Prostate gland (tissue), 2 donors: ENCODE measurements at regions not wholly inside any gene's neighbourhood (a gene's known extent, or its start where the extent isn't known, plus 50 kb on each side); places are given as distances from the start of the nearest gene placed in this dataset.

Experiments
- POLR2A ChIP-seq: fragments of 450-650 bp; IDR thresholded peaks from one replicate; pipeline ENCODE4 v1.6.1; 2016; ENCODE audit warnings: antibody characterized with exemption, mild to moderate bottlenecking
- TF ChIP-seq, protein P1 (sequence below), 4 experiments: fragments of 200-600 bp in 2 of 4; fragments of 450-650 bp in 2 of 4; sonication (generic) in 2 of 4; IDR thresholded peaks; 1 replicate in 3 of 4; 2 replicates in 1 of 4; pipeline ENCODE4 v1.5.1; 2016 to 2019; ENCODE audit warnings: antibody characterized with exemption in 4 of 4, mild to moderate bottlenecking in 2 of 4, moderate library complexity in 2 of 4

DNA sequence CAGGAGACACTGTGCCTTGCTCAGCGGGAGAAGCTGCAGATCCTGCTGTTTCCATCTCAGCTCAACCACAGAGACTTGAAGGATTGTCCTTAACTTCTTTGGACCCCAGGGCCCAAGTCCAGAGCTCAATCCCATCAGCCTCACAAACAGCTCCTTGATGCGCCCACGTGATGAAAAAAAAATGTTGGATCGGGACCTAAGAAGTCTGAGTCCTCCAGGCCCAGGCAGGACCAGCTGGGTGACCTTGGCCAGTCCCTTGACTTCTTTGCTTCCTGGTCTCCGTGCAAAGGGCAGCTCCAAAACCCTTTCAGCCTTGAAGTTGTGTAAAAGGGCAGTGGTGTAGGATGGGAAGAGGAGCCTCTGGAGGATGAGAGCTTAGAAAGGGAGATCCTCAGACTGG, 175.5 kb downstream of the ZFP36L2 start:
- no peak for TF ChIP-seq POLR2A
- TF ChIP-seq, protein P1, sequence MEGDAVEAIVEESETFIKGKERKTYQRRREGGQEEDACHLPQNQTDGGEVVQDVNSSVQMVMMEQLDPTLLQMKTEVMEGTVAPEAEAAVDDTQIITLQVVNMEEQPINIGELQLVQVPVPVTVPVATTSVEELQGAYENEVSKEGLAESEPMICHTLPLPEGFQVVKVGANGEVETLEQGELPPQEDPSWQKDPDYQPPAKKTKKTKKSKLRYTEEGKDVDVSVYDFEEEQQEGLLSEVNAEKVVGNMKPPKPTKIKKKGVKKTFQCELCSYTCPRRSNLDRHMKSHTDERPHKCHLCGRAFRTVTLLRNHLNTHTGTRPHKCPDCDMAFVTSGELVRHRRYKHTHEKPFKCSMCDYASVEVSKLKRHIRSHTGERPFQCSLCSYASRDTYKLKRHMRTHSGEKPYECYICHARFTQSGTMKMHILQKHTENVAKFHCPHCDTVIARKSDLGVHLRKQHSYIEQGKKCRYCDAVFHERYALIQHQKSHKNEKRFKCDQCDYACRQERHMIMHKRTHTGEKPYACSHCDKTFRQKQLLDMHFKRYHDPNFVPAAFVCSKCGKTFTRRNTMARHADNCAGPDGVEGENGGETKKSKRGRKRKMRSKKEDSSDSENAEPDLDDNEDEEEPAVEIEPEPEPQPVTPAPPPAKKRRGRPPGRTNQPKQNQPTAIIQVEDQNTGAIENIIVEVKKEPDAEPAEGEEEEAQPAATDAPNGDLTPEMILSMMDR (IDR thresholded peaks at IDR 0.05), result no peak
